HG02981 (cell line): ENCODE measurements at regions not wholly inside any gene's neighbourhood (a gene's known extent, or its start where the extent isn't known, plus 50 kb on each side); places are given as distances from the start of the nearest gene placed in this dataset.

ENCODE experiments used
- ATAC-seq: cut with Tn5 transposase; IDR thresholded peaks from one replicate; pipeline ENCODE4 v1.9.1; 2021; ENCODE audit warnings: mild to moderate bottlenecking, moderate library complexity; ENCODE audit not compliant: unreplicated experiment

DNA sequence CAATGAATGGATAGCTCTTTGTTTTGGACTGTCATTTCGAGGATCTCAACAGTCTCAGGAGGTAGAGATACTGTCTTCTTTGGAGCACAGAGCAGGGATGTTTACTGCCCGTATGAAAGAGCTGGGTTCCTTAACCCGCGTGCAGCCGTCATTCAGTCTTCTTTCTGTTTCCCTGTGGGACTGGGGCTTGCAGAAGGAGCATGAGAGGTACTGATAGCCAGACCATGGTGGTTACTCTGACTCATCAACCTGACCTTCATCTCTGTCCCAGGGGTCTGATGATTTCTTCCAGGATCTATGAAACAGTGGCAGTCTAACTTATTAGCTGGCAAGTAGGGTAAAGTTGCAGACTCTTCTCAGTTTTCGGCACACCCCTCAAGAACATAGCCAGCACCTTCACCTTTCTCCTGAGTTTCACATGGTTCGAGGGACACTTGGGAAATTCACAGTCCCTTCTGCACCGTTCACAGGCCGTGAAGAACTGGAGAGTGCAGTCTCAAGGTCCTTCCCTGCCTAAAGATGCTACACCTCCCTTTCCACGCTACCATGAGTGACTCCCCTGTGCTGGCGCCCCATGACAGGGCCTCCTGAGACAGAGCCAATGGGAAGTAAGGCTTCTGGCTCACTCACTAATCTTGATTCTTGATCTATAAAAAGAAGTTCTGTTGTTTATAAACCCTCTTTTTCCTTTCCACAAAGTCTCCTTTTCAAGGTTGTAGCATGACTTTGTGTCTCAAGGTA, 226.2 kb downstream of the MC4R start:
- peak; percentile 97 for ATAC-seq

DNA sequence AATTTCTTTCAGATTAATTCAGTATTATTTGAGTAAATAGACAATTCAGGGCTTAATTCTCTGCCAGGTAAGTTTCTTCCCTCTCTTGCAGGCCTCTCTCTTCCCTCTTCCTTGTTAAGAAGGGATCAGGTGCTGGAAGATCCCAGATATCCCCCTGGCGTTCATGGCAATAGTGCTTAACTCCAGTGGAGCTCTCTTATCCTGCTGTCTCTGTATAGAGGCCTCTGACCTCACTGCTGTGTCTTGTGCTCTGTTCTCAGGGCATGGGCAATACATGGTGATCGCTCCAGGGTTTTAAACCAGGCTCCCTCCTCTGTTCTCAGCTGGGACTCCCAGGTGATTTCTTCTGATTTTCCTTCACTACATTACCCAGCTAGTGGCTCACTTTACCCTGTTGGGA, 226.8 kb downstream of the MC4R start:
- peak; percentile 13 for ATAC-seq

DNA sequence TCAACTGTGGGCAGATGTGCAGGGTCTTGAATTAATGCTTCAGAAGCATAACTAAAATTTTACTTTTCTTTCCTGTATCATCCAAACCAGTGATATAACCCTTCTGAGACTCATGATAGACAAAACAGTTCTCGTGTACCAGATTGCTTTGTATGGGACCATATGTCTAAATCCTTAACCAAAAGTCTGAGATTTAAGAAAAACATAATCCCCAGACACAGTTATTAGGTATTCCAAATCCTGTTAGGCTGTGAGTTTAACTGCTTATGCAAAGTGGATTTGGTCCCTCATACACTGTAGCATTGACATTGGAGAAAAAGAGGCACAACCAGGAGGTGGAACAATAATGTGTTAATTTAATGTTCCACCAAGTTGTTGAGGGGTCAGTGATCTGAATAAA, 235.0 kb downstream of the PMAIP1 start:
- no peak for ATAC-seq

DNA sequence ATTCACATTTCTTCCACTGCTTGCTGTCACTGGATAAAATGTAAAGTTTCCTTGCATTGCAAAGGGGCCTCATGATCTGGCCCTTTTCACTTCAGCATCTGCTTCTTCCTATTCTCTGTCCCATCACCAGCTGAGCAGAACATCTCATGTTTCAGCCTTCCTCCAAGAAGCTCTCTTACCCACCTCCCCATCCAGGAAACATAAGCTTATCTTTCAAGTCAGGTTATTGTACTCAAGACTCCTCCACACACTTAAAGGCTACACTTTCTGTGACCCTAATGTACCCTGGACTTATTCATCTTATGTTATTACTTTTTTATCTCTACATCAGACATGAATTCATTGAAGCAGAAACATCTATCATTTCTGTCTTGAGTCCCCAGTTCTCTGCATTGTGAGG, 230.5 kb downstream of the PMAIP1 start:
- ATAC-seq = no peak

DNA sequence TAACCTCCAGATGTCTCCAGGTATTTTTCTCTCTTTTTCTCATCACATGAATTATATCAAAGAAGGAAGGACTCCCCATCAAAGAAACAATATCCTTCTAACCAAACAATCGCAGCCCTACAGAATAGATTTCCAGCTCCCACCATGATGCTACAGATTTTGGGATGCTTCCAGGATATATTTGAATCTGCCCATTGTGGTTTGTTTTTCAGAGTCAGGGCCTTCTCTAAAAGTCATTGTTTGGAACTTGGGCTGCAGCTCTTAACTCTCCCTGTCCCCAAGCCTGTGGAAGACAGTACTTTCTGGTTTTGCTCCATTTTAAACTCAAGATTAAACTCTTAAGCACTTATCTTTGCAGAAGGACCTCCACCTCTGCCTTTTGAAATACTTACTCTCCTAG, 223.2 kb downstream of the PMAIP1 start:
- no peak for ATAC-seq

DNA sequence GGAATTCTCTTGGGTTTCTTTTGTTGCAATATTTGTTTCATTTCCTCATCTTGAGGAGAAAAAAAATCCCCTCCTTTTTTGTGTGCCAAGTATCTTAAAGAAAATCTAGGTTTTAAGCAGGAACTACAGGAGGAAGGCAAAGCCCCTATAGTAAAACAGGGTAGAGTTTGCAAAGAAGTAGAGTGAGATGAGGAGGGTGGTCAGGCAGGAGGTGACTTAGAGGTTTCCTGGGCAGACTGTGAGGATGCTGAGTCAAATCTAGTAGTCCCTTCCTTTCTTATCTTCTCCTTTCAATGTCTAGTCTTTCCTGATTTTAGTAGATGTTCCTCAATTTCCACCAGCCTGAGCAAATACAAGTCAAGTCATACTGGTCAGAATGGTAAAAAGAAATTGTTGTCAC, 222.5 kb downstream of the PMAIP1 start:
- ATAC-seq = no peak

DNA sequence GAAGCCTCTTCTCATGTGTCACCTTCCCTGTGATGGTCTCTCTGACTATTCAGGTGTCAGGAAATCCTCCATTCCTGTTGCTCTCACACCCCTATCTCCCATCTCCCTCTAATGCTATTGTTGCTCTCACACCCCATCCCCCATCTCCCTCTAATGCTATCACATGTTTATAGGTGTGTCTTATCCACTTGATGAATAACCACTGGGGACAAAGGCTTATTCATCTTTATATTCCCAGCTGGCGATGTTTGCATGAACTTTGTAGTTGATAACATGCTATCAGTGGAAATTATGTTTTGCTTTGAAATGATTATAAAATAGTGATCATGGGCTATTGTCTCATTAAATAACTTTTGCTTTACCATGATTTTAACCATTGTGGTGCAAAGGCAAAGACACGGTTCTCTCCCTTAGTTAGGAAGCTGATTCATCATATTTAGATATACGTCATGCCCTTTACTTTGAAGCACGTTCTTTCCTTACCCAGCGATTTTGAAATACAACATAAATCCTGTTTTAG, 220.5 kb downstream of the PMAIP1 start:
- no peak for ATAC-seq

DNA sequence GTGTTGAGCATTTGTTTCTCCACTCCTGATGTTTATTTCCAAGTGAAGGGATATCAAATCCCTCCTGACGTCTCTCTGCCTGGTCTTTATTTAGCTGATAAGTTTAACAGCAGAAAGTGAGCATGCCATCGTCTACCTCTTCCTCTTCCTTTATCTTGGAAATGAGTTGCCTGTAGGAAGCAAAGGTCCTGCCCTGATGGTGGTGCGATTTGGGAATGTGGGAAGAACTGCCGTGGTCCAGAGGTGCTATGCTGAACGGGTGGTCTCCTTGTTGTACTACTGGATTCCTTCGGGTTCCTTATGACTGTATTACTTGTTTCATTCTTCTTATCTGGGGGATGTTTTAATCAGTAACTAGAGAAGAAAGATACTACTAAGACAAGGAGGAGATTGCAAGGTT, 217.5 kb downstream of the PMAIP1 start:
- ATAC-seq = no peak

DNA sequence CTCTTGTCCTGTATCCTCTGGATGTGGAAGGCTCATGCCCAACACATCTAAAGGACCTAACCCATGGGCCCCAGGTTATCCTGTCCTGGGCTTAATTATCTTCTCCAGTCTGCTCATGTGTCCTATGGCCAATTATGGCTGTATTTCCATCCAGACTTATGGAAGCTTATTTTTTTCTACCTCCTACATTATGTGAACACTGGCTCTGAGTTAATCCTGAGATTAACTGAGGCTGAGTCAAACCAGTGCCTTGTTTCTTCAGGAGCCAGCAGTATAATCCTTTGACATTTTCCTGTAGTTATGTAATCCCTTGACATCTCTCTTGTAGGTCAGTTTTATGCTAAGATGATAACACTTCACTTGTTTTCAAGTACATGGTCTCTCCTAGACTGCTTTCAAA, 213.6 kb downstream of the PMAIP1 start:
- no peak for ATAC-seq

DNA sequence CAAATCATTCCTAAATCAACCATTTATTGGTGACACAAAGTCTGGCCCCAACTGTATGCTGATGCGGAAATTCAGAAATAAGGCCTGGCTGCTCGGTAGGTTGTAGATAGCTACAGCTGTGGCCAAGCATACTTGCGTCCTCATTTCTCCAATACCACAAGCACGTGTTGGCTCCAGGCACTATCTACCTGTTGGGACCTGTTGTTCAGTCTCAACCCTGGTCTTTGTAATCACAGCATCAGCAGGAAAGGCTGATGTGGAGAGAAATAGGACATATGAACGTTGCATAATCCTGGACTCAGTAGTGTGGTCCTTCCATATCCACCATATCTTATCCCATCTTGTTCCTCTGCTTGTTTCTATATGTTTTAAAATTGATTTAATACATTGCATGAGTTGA, 212.6 kb downstream of the PMAIP1 start:
- ATAC-seq = no peak

DNA sequence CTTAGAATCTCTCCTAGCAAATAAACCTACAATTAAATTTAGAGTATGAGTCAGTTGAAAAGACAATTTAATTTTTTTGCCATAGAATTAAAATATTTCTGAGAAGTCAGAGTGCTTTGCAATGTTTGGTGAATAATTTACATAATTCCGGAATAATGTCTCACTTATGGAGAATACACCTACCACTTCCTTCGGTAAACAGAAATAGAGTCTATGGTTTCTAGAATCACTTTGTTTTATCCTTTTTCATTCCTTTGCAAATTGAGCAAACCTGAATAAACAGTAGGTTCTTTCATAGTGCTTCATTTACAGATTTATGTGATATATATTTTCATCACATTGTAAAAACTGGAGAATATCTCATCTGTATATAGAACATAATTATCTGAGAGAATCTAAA, 211.7 kb downstream of the PMAIP1 start:
- no peak for ATAC-seq

DNA sequence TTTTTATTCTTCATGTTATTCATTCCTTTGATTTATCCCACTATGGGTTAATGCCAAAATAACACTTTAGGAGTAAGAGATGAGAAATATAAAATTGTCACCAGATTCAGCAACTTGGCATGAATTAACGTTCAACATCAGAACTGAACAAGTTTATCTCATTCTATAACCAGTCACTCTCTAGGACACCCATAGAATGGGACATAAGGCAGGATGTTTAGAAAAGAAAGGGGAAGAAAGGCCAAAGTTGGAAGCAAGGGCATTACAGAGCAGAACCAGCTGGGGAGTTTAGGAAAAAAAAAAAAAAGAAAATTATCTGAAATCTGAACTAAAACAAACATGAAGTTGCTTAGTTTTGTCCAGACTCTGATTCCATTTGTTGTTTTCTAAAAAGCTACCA, 211.0 kb downstream of the PMAIP1 start:
- ATAC-seq = no peak

DNA sequence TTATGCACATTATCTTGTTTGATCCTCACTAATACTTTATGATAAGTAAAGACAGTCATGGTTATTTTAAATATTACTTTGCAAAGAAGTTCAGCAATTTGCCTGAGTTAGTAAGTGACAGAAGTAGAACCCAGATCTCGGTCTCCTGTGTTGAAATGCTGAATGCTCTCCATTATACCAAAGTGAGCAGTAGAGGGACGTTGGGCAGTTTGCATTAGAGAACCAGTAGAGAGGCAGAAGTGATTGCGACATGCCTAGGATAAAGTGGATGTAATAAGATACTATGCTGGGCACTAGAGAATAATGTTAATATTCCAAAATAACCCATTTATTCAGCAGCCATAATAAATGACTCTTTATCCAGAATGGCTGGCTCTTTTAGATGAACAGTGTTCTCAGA, 201.0 kb downstream of the PMAIP1 start:
- ATAC-seq = no peak

DNA sequence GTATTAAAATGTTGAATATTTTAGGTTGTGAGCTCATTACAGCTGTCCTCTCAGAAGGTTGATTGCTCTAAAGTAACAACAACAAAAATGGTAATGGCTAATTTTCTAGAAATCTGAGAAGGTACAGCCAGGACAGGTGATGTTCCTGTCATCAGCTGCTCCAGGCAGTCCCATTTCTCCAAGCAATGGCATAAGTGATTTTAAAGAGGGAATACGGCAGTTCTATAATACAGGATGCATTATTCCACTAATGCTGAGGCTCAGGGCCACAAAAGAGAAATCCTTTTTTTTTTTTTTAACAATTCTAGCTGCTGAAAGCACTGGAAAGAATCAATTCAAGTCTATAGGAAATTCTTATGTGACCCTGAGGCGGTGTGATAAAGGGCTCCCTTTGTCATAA, 199.9 kb downstream of the PMAIP1 start:
- ATAC-seq = no peak

DNA sequence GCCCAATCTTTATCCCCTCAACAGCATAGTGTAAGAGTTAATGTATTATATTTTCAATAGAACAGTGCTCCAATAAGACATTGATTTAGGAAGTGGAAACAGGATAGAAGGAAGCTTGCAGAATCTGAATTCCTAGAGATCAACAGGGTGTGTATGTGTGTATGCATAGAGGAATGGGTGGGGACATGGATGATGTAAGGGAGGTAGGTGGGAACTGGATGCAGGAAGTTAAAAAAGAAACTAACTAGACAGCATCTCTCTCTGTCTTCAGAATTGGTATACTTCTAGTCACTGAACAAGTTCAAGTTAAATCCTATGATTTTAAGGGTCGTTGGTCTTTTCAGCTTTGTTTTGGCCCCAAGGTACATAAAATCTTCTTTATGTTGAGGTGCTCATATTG, 196.6 kb downstream of the PMAIP1 start:
- ATAC-seq = no peak

DNA sequence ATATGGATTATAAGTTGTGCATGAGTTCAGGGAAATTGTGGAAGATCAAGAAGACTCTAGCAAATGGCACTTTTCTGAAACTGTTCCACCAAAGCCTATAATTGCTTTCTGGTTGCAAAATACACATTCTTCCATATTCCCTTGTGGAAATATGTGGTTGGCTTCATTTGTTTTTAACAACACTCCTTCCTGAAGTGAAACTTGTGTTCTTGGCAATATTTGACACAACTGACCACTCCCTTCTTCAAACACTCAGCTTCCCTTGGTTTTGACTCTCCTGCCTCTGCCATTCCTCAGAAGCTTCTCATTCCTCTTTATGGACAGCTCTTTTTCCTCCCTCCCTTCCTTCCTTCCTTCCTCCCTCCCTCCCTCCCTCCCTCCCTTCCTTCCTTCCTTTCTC, 192.3 kb downstream of the PMAIP1 start:
- ATAC-seq = no peak

DNA sequence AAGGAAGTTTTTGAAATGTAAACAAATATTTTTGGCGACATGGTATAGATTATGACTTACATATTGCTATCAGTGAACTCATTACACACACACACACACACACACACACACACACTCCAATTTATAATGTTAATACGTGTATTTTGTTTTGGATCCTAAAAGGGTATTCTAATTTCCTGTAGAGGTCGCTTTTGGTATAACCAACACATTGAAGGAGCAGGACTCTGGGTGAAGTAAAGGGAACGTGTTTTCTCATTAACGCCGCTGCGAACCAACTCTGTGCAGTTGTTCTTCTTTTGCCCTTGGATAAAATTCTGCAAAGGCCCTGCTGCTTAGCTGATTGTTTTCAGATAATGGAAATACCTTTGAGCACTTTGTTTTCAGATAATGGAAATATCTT, 190.4 kb downstream of the PMAIP1 start:
- no peak for ATAC-seq

DNA sequence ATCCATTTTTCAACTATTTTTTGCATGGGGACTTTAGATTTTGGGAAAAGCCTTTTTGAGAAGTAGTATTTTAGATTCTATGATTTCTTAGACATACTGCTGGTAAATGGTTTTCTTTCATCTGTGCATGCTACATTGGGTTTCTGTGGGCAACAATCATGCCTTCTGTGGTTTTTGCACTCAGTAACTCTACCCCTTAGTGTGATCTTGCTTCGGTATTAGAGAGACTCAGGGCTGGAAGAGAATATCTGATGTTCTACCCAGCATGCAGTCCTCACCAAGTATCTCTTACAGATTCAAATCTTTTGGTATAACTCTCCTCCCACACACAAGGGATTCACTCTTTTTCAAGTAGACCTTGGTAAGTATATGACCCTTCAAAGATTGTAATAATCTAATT, 183.0 kb downstream of the PMAIP1 start:
- ATAC-seq = peak; percentile 83

DNA sequence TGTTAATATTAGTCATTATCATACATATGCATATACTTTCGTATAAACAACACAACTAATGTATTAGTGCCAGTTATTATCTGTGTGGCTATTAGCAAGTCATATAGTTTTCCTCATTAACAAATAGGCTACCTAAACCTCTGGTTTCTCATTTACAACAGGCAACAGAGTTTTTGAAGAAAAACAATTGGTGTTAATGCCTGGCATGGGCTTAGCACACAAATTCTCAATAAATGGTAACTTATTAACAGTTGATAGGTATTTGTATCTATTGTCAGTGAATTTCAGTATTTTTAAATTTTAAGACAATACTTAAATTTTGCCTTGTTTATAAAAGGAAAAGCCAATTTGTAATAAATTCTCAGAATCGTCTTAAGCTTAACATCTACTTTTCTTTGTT, 182.5 kb downstream of the PMAIP1 start:
- no peak for ATAC-seq

DNA sequence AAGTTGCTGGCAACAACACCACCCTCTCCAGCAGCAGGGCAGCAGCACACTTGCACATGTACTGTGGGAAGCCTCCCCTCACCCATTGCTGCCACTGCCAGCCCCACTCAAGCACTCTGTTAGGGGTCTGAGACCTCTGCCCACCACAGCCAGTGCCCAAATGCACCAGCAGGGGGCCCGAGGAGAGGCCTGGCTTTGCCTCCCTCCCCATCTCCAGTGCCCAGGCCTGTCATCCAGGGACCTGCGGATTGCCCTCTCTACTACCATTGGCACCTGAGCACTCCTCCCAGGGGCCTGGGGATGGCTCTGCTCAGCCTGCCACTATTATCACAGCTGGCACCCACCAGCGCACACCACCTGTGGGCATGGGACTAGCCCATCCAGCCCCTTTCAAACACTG, 175.7 kb downstream of the PMAIP1 start:
- no peak for ATAC-seq

DNA sequence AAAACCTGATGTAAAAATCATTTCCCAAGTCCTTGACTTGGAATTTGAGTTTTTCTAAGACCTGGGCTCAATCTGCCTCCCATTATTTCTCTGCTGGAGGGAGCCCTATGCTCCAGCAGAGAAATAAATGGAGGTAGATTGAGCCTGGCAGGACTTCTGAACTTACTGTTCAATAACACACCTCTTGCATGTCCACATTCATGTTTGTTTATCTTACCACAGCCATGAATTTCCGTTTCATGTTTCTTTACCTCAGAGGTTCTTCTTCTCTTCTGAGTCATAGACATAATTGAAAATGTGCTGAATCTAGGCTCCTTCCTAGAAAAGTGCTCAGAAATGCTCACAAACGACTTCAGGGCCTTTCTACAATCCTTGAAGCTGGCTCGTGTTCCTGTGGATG, 170.8 kb downstream of the PMAIP1 start:
- no peak for ATAC-seq

DNA sequence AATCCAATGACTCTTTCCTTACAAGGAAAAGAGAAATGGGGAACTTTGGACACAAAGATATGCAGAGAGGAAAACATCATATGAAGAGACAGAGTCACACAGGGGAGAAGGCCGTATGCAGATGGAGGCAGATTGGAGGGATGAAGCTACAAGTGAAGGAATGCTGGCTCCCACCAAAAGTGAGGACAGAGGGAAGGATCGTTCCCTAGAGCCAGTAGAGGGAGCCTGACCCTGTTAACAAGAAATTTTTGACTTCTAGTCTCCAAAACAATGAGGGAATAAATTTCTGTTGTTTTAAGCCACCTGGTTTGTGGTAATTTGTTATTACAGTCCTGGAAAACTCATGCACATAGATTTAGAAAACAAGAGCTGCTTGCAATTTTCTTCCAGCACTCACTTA, 169.3 kb downstream of the PMAIP1 start:
- ATAC-seq = no peak
